Endothelial cell of umbilical vein (primary cell): ENCODE measurements at regions not wholly inside any gene's neighbourhood (a gene's known extent, or its start where the extent isn't known, plus 50 kb on each side); places are given as distances from the start of the nearest gene placed in this dataset.

Experiments used
- CTCF ChIP-seq, 2 donors: IDR thresholded peaks; 1 replicate in 1 of 2; 2 replicates in 1 of 2; pipeline ENCODE4 v1.5.1; 2011; ENCODE audit warnings: low read length in 2 of 2, mild to moderate bottlenecking in 2 of 2, moderate library complexity in 2 of 2, control low read depth in 1 of 2, inconsistent platforms in 1 of 2, low read depth in 1 of 2; ENCODE audit not compliant: insufficient read depth in 1 of 2; ENCODE audit errors: extremely low read depth in 1 of 2
- EZH2 ChIP-seq: IDR thresholded peaks from 2 replicates; pipeline ENCODE4 v1.6.1; 2012; ENCODE audit warnings: borderline replicate concordance, low read depth, mild to moderate bottlenecking, moderate library complexity, low read length, inconsistent platforms; ENCODE audit not compliant: severe bottlenecking
- FOS ChIP-seq: IDR thresholded peaks from 2 replicates; pipeline ENCODE4 v1.6.1; 2011; ENCODE audit warnings: mild to moderate bottlenecking, low read length, moderate library complexity, borderline replicate concordance; ENCODE audit not compliant: insufficient read depth
- POLR2A ChIP-seq: IDR thresholded peaks from 2 replicates; pipeline ENCODE4 v1.6.1; 2012; ENCODE audit warnings: low read depth, mild to moderate bottlenecking, control low read depth, low read length
- POLR2AphosphoS5 ChIP-seq: IDR thresholded peaks from 2 replicates; pipeline ENCODE4 v1.6.1; 2012; ENCODE audit warnings: low read depth, mild to moderate bottlenecking, control low read depth, low read length, moderate library complexity; ENCODE audit not compliant: insufficient read depth
- TF ChIP-seq, protein P1 (sequence below): IDR thresholded peaks from 2 replicates; pipeline ENCODE4 v1.6.1; 2011; ENCODE audit not compliant: insufficient read depth, insufficient read length

GRCh38 chr6:5837323-5837722 lies 169.4 kb downstream of the NRN1 start:
- TF ChIP-seq CTCF (IDR thresholded peaks at IDR 0.05; ENCODE audit: extremely low read depth in 1 of 2, insufficient read depth in 1 of 2, low read depth in 1 of 2, low read length in 2 of 2) = no peak
- TF ChIP-seq FOS = no peak
- TF ChIP-seq, protein P1, sequence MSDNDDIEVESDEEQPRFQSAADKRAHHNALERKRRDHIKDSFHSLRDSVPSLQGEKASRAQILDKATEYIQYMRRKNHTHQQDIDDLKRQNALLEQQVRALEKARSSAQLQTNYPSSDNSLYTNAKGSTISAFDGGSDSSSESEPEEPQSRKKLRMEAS = no peak
- no peak for TF ChIP-seq EZH2
- TF ChIP-seq POLR2A = no peak
- no peak for TF ChIP-seq POLR2AphosphoS5
